Activated T-helper 2 cell treated with anti-CD3 and anti-CD28 coated beads, Interferon-gamma antibody, Interleukin-2, Interleukin-4, amounts not matched to agents 10 μg/mL and 5 μg/mL and 100 μg/mL, durations not matched to agents 14 hours and 24 hours and 36 hours (primary cell): ENCODE measurements at regions not wholly inside any gene's neighbourhood (a gene's known extent, or its start where the extent isn't known, plus 50 kb on each side); places are given as distances from the start of the nearest gene placed in this dataset.
"Not testable (repeated sequence)": the region's sequence is repeated elsewhere in the genome, so short reads cannot be mapped to it uniquely, and the experiment has no call there.

ENCODE experiments used
- DNase-seq: peaks from one replicate; pipeline ENCODE4 v3.0.0; 2021; ENCODE audit warnings: low spot score
- H3K27ac Mint-ChIP-seq: one replicate; pipeline ENCODE4 v1.8.0; 2021; ENCODE audit warnings: mixed read lengths
- H3K27me3 Mint-ChIP-seq: one replicate; pipeline ENCODE4 v1.8.0; 2021; ENCODE audit warnings: low read depth, mixed read lengths
- H3K36me3 Mint-ChIP-seq: one replicate; pipeline ENCODE4 v1.8.0; 2021; ENCODE audit warnings: low read depth, mixed read lengths
- H3K4me1 Mint-ChIP-seq: one replicate; pipeline ENCODE4 v1.8.0; 2021; ENCODE audit warnings: low read depth, mixed read lengths
- H3K4me3 Mint-ChIP-seq: one replicate; pipeline ENCODE4 v1.8.0; 2021; ENCODE audit warnings: low read depth, mild to moderate bottlenecking, moderate library complexity, mixed read lengths
- H3K9me3 Mint-ChIP-seq: one replicate; pipeline ENCODE4 v1.8.0; 2021; ENCODE audit warnings: mixed read lengths
- intact Hi-C: fragments of 100-400 bp; cut with micrococcal nuclease; formaldehyde crosslinking; loops from one replicate; pipeline ENCODE4 v1.15.1; 2023

DNA sequence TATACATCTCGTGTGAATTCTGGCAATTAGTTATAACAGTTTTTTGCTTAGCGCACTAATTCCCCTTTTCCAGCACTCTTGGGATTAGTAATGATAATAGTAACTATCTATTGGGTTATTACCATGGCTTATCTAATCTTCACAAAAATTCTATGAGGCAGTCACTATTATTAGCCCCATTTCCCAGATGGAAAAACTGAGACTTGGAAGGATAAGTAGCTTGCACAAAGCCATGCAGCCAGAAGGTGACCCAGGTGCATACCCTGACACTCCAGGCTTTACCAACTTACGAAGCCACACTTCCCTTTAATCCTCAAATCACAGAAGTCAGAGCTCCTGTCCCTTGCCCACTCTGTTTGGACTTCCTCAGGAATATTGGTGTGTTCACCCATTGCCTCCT is 156.8 kb downstream of the CYP26B1 start:
- peaks cover 3% of the 10 kb centered on the region for H3K27me3 Mint-ChIP-seq
- no peak for DNase-seq
- H3K36me3 Mint-ChIP-seq = no peaks in the 10 kb centered on the region
- H3K9me3 Mint-ChIP-seq = no peaks in the 10 kb centered on the region
- H3K4me1 Mint-ChIP-seq = no peaks in the 10 kb centered on the region
- no peak overlapping the region for H3K4me3 Mint-ChIP-seq
- H3K27ac Mint-ChIP-seq = no peak overlapping the region
- intact Hi-C loops = no loop called here

DNA sequence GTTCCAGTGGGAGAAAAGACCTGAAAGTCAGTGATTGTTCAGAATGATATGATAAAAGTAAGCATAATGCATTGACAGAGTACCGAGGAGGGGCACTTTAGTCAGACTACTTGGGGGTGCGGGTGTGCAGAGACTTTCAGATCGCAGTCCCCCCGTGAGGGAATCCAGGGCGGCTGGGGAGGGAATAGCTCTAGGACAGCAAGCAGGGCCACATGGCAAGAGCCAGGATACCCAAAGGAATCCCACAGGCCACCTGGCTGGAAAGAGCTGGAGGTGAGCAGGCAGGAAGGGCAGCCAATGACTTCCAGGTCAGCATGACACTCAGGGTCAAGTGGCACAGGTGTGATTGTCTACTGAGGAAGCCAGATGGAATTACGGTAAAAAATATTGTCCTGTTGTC is 157.5 kb downstream of the CYP26B1 start:
- intact Hi-C loops = no loop called here
- Mint-ChIP-seq H3K27ac (no peak overlapping the region), H3K4me3 (no peak overlapping the region), H3K4me1 (no peaks in the 10 kb centered on the region), H3K9me3 (no peaks in the 10 kb centered on the region), H3K27me3 (peaks cover 3% of the 10 kb centered on the region), H3K36me3 (no peaks in the 10 kb centered on the region)
- DNase-seq = no peak

DNA sequence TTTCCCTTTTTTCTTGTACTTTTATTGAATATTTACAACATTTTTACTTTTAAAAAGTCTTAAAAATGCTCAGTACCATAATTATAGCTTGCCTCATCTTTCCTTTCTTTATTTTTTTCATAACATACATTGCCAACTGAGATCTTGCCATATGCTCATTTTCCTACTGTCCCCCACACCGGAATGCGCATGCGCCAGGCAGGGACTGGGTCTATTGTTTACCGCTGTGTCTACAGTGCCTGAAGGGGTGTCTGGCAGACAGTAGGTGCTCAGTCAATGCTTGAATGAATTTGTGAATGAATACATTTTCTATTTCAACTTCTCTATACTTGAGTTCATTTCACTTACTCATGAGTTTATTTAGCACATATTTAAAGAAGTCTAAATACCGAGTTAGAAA is 158.0 kb downstream of the CYP26B1 start:
- peaks cover 3% of the 10 kb centered on the region for H3K27me3 Mint-ChIP-seq
- no peaks in the 10 kb centered on the region for H3K9me3 Mint-ChIP-seq
- no peak for DNase-seq
- H3K4me1 Mint-ChIP-seq = no peaks in the 10 kb centered on the region
- no peaks in the 10 kb centered on the region for H3K36me3 Mint-ChIP-seq
- H3K27ac Mint-ChIP-seq = no peak overlapping the region
- no peak overlapping the region for H3K4me3 Mint-ChIP-seq
- intact Hi-C loops = no loop called here

DNA sequence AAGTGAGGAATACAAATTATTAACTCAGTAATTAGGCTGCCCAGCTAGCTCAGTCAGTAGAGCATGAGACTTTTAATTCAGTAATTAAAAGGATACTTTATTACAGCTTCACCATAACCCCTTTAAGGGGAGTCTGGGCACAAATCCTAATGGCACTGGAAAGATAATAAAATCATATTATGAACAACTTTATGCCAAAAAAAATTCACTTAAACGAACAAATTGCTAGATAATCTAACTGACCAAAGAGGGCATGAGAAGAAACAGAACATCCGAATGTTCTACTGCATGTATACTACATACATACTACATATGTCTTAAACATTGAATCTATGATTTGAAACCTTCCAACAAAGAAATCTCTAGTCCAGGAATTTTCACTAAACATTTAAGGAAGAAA is 159.5 kb downstream of the CYP26B1 start:
- H3K27ac Mint-ChIP-seq = no peak overlapping the region
- no peaks in the 10 kb centered on the region for H3K4me1 Mint-ChIP-seq
- H3K9me3 Mint-ChIP-seq = no peaks in the 10 kb centered on the region
- H3K27me3 Mint-ChIP-seq = peaks cover 3% of the 10 kb centered on the region
- no peak for DNase-seq
- intact Hi-C loops = no loop called here
- no peak overlapping the region for H3K4me3 Mint-ChIP-seq
- H3K36me3 Mint-ChIP-seq = no peaks in the 10 kb centered on the region

DNA sequence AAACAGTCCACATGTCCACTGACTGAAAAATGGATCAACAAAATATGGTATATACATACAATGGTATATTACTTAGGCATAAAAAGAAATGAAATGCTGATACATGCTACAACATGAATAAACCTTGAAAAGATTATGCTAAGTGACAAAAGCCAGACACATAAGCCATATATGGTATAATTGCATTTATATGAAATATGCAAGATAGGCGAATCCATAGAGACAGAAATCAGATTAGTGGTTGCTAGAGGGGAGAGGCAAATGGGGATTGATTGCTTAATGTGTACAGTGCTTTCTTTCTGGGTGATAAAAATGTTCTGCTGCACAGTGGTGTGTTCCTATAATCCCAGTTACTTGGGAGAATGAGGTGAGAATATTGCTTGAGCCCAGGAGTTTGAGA is 171.0 kb downstream of the CYP26B1 start:
- Mint-ChIP-seq H3K4me1 (no peaks in the 10 kb centered on the region), H3K9me3 (no peaks in the 10 kb centered on the region), H3K36me3 (no peaks in the 10 kb centered on the region), H3K27me3 (no peaks in the 10 kb centered on the region), H3K4me3 (no peak overlapping the region), H3K27ac (no peak overlapping the region)
- DNase-seq = no peak
- intact Hi-C loops = no loop called here

DNA sequence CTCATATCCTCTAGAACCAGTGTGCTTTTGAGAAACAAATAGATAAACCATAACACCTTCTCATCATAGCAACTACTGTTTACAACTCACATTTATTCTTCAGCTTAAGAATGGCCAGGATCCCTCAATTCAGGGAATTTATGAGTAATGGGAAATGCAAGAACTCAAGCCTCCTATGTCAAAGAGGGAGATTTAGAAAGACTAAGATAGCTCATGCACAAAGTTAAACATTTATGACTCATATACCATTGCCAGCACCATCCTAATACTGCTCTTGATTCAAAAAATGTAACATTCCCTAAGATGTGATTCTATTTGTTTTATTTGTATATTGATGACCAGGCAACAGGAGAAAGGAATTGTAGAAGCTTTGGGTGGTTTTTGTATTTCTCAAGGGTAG is 172.8 kb downstream of the CYP26B1 start:
- intact Hi-C loops = no loop called here
- DNase-seq = no peak
- no peaks in the 10 kb centered on the region for H3K27me3 Mint-ChIP-seq

DNA sequence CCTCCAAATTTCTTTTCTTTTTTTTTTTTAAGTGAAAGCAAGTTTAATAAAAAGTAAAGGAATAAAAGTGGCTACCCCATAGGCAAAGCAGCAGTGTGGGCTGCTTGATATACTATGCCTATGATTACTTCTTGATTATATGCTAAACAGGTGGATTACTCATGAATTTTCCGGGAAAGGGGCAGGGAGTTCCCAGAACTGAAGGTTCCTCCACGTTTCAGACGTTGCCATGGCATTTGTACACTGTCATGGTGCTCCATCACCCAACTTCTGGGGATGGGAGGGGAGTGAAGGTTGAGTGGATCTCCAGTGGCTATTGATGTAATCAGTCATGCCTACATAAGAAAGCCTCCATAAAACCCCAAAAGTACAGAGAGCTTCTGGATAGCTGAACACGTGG is 176.2 kb downstream of the CYP26B1 start:
- H3K4me3 Mint-ChIP-seq = no peak overlapping the region
- intact Hi-C loops = no loop called here
- no peak overlapping the region for H3K27ac Mint-ChIP-seq
- no peaks in the 10 kb centered on the region for H3K9me3 Mint-ChIP-seq
- DNase-seq = no peak
- H3K27me3 Mint-ChIP-seq = no peaks in the 10 kb centered on the region
- H3K36me3 Mint-ChIP-seq = no peaks in the 10 kb centered on the region
- H3K4me1 Mint-ChIP-seq = no peaks in the 10 kb centered on the region

More for the DNA sequence above, 172.8 kb downstream of the CYP26B1 start:
- H3K36me3 Mint-ChIP-seq = no peaks in the 10 kb centered on the region
- no peaks in the 10 kb centered on the region for H3K4me1 Mint-ChIP-seq
- no peaks in the 10 kb centered on the region for H3K9me3 Mint-ChIP-seq
- H3K27ac Mint-ChIP-seq = no peak overlapping the region
- H3K4me3 Mint-ChIP-seq = no peak overlapping the region

DNA sequence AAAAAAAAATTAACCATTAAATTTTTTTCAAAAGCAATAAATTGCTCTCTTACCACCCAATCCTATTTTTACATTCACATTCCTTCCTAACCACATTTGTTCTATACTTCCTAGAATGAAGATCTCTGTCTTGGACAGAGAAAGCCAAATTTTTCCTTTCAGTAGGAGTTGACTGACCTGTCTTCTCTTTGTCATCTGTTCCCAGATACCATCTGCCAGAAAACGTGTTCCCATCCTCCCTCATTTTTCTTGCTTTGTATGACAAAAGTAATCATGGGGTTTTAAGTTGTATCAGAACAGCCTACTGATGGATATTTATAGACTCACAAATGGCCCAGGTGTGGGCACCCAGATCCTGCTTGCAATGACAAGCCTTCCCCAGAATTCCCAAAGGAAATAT is 182.1 kb downstream of the CYP26B1 start:
- no peaks in the 10 kb centered on the region for H3K9me3 Mint-ChIP-seq
- intact Hi-C loops = no loop called here
- no peaks in the 10 kb centered on the region for H3K36me3 Mint-ChIP-seq

DNA sequence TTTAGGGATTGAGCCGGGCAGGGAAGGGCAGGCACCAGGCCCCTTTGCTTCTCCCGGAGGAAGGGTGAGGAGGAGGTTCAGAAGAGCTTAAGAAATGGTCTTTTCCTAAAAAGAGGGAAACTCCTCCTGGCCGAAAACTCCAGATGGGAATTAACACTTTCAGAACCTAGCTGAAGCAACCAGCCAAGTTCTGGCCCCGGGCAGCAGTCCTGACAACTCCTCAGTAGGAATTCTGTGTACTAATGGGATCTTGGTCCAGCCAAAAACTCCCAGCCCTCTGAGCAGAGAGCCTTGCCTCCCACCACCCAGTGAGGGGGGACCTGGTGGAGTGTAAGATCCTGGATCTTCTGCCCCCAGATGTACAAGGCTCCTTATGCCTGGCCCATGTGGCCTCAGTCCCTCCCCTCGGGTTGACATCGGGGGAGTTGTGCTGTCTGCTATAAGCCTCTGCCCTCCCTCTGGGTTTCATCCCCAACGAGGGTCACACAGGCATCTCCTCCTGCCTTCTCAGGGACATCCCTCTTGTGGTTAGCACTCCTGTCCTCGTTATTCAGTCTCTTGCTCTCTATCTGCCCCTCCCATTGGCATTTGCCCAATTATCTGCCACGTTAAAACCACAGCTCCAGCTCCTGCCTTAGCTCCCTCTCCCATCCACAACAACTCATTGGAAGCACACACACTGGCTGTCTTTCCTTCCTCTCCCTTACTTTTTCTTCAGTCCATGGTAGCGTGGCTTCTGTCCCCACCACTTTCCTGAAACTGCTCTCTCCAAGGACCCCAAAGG is 184.6 kb downstream of the CYP26B1 start:
- H3K27ac Mint-ChIP-seq = no peak overlapping the region
- no peaks in the 10 kb centered on the region for H3K36me3 Mint-ChIP-seq
- DNase-seq = no peak
- intact Hi-C loops = no loop called here
- no peak overlapping the region for H3K4me3 Mint-ChIP-seq
- H3K27me3 Mint-ChIP-seq = no peaks in the 10 kb centered on the region
- no peaks in the 10 kb centered on the region for H3K4me1 Mint-ChIP-seq
- H3K9me3 Mint-ChIP-seq = peaks cover 13% of the 10 kb centered on the region

More for the DNA sequence above, 182.1 kb downstream of the CYP26B1 start:
- H3K4me3 Mint-ChIP-seq = no peak overlapping the region
- no peak for DNase-seq
- H3K27ac Mint-ChIP-seq = no peak overlapping the region
- H3K4me1 Mint-ChIP-seq = no peaks in the 10 kb centered on the region
- no peaks in the 10 kb centered on the region for H3K27me3 Mint-ChIP-seq

DNA sequence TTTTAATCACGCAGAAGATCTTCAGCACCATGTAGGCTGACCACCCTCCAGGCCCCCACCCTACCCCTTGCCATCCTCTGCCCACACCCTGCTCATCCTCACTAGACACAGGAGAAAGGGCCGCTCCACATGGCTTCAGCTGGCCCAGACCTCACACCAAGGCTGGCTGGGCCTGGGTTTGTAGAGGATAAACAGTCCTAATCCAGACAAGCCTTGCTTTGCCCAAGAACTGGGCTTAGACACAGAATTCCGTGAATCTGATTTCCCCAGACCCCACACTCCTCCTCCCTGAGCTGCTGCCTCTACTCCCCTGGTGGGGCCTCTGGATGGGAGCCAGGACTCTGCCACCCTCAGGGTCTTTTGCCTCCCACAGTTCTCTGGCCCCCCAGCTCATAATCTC is 185.3 kb downstream of the CYP26B1 start:
- Mint-ChIP-seq H3K36me3 (no peaks in the 10 kb centered on the region), H3K4me1 (no peaks in the 10 kb centered on the region), H3K27ac (no peak overlapping the region), H3K4me3 (no peak overlapping the region), H3K9me3 (peaks cover 18% of the 10 kb centered on the region), H3K27me3 (no peaks in the 10 kb centered on the region)
- DNase-seq = no peak
- intact Hi-C loops = no loop called here

DNA sequence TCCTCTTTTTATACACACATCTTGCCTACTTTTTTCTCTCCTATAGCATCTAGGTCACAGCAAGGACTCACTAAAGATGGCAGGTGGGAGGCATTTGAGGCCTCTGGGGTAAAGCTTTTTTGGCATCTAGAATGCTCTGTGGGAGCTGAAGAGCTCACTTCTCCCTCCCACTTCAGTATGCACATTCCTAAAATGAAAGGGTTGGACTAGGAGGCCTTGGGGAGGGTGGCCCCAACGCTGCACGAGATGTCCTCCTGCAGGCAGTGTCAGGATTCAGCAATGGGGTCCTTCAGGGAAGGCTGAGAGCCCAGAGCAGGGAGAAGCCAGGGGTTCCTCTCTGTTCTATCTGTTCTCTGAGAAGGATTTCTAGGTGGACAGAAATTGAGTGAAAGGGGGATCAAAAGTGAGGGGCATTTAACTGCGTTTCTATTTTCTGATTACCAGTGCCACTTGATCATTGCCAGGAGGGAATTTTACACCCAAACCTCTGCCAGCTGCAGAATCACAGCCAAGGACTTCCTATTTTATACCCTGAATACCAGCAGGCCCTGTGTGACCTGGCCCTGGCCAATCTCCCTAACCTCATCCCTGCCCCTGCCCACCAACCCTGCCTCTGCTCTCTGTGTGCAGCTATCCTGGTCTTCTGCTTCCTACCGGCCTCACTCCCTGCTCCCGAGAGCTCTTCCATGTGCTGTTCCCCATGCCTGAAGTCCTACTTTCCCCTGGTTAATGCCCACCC is 186.2 kb downstream of the CYP26B1 start:
- no peak for DNase-seq
- Mint-ChIP-seq H3K27me3 (no peaks in the 10 kb centered on the region), H3K36me3 (no peaks in the 10 kb centered on the region), H3K4me3 (no peak overlapping the region), H3K4me1 (no peaks in the 10 kb centered on the region), H3K27ac (no peak overlapping the region), H3K9me3 (peaks cover 27% of the 10 kb centered on the region)
- intact Hi-C loops = no loop called here

DNA sequence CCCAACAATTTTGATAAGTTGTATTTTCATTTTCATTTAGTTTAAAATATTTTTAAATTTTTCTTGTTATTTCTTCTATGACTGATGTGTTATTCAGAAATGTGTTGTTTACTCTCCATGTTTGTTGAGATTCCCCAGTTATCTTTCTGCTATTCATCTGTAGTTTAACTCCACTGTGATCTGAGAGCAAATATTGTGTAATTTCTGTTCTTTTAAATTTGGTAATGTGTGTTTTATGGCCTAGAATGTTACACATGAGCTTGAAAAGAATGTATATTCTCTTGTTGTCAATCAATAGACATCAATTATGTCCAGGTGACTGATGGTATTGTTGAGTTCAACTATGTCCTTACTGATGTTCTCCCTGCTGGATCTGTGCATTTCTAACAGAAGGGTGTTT is 188.2 kb downstream of the CYP26B1 start:
- H3K4me1 Mint-ChIP-seq = no peaks in the 10 kb centered on the region
- no peak overlapping the region for H3K4me3 Mint-ChIP-seq

DNA sequence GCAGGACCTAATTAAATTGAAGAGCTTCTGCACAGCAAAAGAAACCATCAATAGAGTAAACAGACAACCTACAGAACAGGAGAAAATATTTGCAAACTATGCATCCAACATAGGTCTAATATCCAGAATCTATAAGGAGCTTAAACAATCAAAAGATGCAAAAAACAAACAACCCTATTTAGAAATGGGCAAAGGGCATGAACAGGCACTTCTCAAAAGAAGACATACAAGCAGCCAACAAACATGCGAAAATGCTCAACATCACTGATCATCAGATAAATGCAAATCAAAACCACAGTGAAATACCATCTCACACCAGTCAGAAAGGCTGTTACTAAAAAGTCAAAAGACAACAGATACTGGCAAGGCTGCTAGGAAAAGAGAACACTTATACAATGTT is 189.2 kb downstream of the CYP26B1 start:
- H3K27me3 Mint-ChIP-seq, H3K36me3 Mint-ChIP-seq, H3K4me1 Mint-ChIP-seq, DNase-seq, intact Hi-C loops, H3K27ac Mint-ChIP-seq, H3K4me3 Mint-ChIP-seq: not testable (repeated sequence)
- peaks cover 32% of the 10 kb centered on the region for H3K9me3 Mint-ChIP-seq

More for the DNA sequence above, 188.2 kb downstream of the CYP26B1 start:
- no peak for DNase-seq
- Mint-ChIP-seq H3K27me3 (no peaks in the 10 kb centered on the region), H3K36me3 (no peaks in the 10 kb centered on the region), H3K9me3 (peaks cover 32% of the 10 kb centered on the region), H3K27ac (no peak overlapping the region)
- intact Hi-C loops = no loop called here
